B cell (primary cell): ENCODE measurements at regions not wholly inside any gene's neighbourhood (a gene's known extent, or its start where the extent isn't known, plus 50 kb on each side); places are given as distances from the start of the nearest gene placed in this dataset.

Source experiments
- CTCF ChIP-seq: fragments of 200-600 bp; IDR thresholded peaks from one replicate; pipeline ENCODE4 v1.8.0; 2022; ENCODE audit warnings: antibody characterized with exemption, mild to moderate bottlenecking
- EZH2 ChIP-seq: IDR thresholded peaks from 2 replicates; pipeline ENCODE4 v1.6.1; 2012; ENCODE audit warnings: borderline replicate concordance, low read depth, mild to moderate bottlenecking, moderate library complexity, low read length; ENCODE audit not compliant: insufficient read depth, poor library complexity, severe bottlenecking

GRCh38 chr4:22301253-22301652, 214.6 kb downstream of the ADGRA3 start:
- no peak for TF ChIP-seq CTCF
- TF ChIP-seq EZH2 = no peak
